ENCODE measurements at regions not wholly inside any gene's neighbourhood (a gene's known extent, or its start where the extent isn't known, plus 50 kb on each side); places are given as distances from the start of the nearest gene placed in this dataset.

DNA sequence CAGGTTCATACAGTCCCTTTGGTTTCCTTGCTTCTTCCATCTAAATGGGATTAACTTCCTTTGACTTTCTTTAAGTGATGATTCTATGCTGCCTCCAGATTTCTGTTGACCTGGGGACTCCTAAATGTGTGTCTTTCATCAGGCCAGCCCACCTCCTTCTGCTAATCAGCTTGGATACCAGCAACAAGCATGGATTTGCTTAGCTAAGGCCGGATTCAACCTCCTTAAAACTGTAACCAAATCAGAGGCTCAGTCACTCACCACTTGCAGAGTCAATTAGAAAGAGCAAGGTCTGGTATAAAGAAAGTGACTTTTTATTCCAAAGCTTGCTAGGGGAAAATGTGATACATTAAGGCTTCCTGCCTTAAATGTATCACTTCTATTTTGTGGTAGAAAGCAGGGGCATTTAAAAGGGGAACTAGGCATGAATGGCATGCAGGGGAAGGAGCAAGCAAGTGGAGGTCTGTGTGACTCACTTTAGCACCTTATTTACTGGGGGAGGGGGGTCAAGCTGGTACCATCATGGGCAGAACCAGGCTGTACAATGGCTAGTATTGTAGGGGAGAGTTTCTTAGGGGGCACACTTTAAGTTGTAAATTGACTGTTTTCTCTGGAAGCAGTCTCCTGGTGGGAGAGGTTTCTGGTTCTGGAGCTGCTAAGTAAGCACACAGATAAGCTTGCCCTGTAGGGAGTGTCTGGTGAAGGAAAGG is 239.0 kb upstream of the PDGFD start:
- intact Hi-C loops (cut with DNase I, micrococcal nuclease) = no loop called here
- Histone ChIP-seq H3K4me3 (no peak overlapping the region), H3K36me3 (ENCODE audit: low read depth) (no peaks in the 10 kb centered on the region), H3K9me3 (no peaks in the 10 kb centered on the region), H3K4me1 (ENCODE audit: low read depth) (no peaks in the 10 kb centered on the region)
- ATAC-seq = no peak
- no peak for DNase-seq
- TF ChIP-seq, protein P1, sequence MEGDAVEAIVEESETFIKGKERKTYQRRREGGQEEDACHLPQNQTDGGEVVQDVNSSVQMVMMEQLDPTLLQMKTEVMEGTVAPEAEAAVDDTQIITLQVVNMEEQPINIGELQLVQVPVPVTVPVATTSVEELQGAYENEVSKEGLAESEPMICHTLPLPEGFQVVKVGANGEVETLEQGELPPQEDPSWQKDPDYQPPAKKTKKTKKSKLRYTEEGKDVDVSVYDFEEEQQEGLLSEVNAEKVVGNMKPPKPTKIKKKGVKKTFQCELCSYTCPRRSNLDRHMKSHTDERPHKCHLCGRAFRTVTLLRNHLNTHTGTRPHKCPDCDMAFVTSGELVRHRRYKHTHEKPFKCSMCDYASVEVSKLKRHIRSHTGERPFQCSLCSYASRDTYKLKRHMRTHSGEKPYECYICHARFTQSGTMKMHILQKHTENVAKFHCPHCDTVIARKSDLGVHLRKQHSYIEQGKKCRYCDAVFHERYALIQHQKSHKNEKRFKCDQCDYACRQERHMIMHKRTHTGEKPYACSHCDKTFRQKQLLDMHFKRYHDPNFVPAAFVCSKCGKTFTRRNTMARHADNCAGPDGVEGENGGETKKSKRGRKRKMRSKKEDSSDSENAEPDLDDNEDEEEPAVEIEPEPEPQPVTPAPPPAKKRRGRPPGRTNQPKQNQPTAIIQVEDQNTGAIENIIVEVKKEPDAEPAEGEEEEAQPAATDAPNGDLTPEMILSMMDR (IDR thresholded peaks at IDR 0.05) = no peak

DNA sequence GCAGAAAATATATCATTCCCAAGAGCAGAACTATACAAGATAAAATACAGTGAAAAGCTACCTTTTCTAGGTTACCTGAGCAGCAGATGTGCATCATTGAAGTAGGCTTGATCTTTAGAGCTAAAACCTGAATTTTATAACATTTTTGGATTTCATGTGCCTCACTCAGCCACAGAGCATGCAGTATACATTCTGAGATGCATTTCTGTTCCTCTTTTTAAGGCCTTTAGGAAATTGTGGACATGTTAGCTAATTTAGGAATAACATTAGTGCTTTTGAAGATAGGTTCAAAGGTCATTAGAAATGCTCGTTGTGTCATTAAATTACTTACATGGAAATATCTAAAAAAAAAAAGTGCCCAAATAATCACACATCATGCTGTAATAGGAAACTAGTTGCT is 230.6 kb upstream of the PDGFD start:
- no peaks in the 10 kb centered on the region for H3K4me1 ChIP-seq (ENCODE audit: low read depth)
- no peaks in the 10 kb centered on the region for H3K36me3 ChIP-seq (ENCODE audit: low read depth)
- TF ChIP-seq, protein P1 (IDR thresholded peaks at IDR 0.05) = no peak
- intact Hi-C loops (cut with DNase I, micrococcal nuclease) = no loop called here
- DNase-seq (no peak), ATAC-seq (no peak)
- H3K9me3 ChIP-seq = no peaks in the 10 kb centered on the region
- H3K4me3 ChIP-seq = no peak overlapping the region

DNA sequence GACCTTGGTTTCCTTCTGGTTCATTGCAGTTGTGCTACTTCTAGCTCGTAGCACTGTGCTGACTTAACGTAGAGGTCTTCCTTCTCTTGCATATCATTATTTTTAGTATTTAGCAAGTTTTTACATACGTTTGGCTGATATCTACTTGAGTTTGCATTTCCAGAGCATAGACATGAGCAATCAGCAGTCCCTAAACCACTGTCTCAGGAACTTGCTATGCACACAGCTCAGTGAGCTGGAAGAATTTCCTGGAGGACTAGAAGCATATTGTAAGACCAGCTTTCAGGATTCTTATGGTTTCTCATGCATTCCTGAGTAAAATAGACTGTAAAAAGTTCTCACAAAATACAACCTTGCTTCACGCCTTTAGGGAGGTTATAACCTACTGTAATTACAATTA is 226.7 kb upstream of the PDGFD start:
- TF ChIP-seq, protein P1 (IDR thresholded peaks at IDR 0.05) = no peak
- no peaks in the 10 kb centered on the region for H3K4me1 ChIP-seq (ENCODE audit: low read depth)
- H3K36me3 ChIP-seq (ENCODE audit: low read depth) = no peaks in the 10 kb centered on the region
- no peak overlapping the region for H3K4me3 ChIP-seq
- H3K9me3 ChIP-seq = no peaks in the 10 kb centered on the region
- DNase-seq (no peak), ATAC-seq (no peak)
- intact Hi-C loops (cut with DNase I, micrococcal nuclease) = no loop called here

DNA sequence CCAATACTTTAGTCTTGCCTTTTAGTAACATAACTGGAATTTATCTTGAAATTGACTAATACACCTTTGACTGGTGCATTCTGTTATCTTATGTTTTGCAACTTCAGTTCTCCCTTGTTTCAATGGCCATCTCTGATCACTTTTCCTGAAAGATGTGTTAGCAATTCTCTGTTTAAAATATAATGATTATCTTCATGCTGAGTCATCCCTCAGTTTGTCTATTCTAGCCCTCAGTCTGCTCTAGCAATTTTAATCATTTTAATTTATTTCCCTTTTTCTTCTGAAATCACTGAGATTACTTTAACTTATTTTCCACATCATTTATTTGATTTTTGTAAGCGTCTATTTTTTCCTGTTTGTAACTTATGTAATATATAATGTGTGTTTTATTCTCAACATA is 221.9 kb upstream of the PDGFD start:
- TF ChIP-seq, protein P1 (IDR thresholded peaks at IDR 0.05) = no peak
- H3K36me3 ChIP-seq (ENCODE audit: low read depth) = no peaks in the 10 kb centered on the region
- no peaks in the 10 kb centered on the region for H3K9me3 ChIP-seq
- H3K4me3 ChIP-seq = no peak overlapping the region
- ATAC-seq (no peak), DNase-seq (no peak)
- no peaks in the 10 kb centered on the region for H3K4me1 ChIP-seq (ENCODE audit: low read depth)
- intact Hi-C loops (cut with DNase I, micrococcal nuclease) = no loop called here

DNA sequence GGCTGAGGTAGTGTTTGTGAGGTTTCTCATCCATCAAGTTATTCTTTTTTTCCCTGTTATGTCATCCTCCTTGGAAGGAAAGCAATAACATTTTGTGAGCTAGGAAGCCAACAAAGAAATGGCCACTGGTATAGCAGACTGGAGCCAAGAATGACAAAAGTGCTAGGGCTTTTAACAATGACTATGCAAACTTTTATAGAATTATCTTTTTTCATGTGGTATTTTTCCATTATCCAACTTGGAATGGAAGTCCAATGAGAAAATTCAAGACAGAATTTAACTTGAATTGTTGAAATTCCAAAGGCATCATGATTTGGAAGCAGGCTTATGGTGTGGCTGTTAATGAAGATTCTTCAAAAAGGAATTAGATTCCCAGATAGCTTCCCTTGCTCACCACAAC is 216.4 kb upstream of the PDGFD start:
- TF ChIP-seq, protein P1 (IDR thresholded peaks at IDR 0.05) = no peak
- ATAC-seq (no peak), DNase-seq (no peak)
- Histone ChIP-seq H3K4me3 (no peak overlapping the region), H3K36me3 (ENCODE audit: low read depth) (no peaks in the 10 kb centered on the region), H3K4me1 (ENCODE audit: low read depth) (no peaks in the 10 kb centered on the region), H3K9me3 (no peaks in the 10 kb centered on the region)
- intact Hi-C loops (cut with DNase I, micrococcal nuclease) = no loop called here

DNA sequence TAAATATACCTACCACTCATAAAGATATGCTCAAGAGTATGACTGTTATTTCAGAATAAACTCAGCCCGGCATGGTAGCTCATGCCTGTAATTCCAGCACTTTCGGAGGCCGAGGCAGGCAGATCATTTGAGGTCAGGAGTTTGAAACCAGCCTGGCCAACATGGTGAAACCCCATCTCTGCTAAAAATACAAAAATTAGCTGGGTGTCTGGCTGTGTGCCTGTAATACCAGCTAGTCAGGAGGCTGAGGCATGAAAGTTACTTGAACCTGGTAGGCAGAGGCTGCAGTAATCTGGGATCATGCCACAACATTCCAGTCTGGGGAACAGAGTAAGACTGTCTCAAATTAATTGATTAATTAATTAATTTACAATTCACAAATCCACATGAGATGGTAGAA is 208.2 kb upstream of the PDGFD start:
- TF ChIP-seq, protein P1 (IDR thresholded peaks at IDR 0.05) = no peak
- intact Hi-C loops (cut with DNase I, micrococcal nuclease) = no loop called here
- Histone ChIP-seq H3K9me3 (no peaks in the 10 kb centered on the region), H3K4me3 (no peak overlapping the region), H3K36me3 (ENCODE audit: low read depth) (no peaks in the 10 kb centered on the region), H3K4me1 (ENCODE audit: low read depth) (no peaks in the 10 kb centered on the region)
- no peak for ATAC-seq
- no peak for DNase-seq

Data from mucosa of descending colon (tissue), 3 donors.